ENCODE measurements at regions not wholly inside any gene's neighbourhood (a gene's known extent, or its start where the extent isn't known, plus 50 kb on each side); places are given as distances from the start of the nearest gene placed in this dataset.
"Not testable (repeated sequence)": the region's sequence is repeated elsewhere in the genome, so short reads cannot be mapped to it uniquely, and the experiment has no call there.

DNA sequence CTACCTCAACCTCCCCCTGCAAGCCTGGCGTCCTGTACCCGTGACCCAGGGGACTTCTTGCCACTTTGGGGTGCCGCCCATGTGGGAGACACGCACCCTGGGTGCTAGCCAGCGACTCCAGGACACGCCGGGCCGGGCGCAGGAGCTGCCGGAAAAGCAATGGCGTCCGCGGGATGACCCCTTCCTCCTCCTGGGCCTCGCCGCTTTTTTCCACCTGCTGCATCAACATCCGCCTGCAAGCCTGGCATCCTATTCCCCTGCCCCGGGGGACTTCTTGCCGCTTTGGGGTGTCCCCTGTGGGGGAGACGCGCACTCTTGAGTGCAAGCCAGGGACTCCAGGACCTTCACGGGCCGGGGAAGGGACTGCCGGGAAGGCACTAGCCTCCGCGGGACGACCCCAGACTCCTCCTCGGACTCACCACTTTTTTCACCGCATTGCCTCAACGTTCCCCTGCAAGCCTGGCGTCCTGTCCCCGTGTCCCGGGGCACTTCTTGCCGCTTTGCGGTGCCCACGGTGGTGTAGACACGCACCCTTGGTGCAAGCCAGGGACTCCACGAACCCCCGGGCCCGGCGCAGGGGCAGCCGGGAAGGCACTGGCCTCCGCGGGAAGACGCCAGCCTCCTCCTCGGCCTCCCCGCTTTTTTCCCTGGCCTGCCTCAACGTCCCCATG, 237.8 kb downstream of the TUBA3C start:
- Histone ChIP-seq H3K9me3 (replicated peaks; ENCODE audit: control insufficient read depth, low read depth, low read length) (peaks cover 44% of the 10 kb centered on the region), H3K4me3 (ENCODE audit: low read length) (no peak overlapping the region), H3K36me3 (ENCODE audit: control insufficient read depth, insufficient read depth, low read length) (no peaks in the 10 kb centered on the region), H3K4me1 (ENCODE audit: control insufficient read depth, insufficient read depth, low read length) (no peaks in the 10 kb centered on the region), H3K27me3 (ENCODE audit: control insufficient read depth, insufficient read depth, low read length) (no peaks in the 10 kb centered on the region), H3K27ac (ENCODE audit: low read length) (no peak overlapping the region)
- 87% methylated on average over 46 of the region's 47 CpGs for WGBS (ENCODE audit: insufficient coverage)
- no peak for DNase-seq

DNA sequence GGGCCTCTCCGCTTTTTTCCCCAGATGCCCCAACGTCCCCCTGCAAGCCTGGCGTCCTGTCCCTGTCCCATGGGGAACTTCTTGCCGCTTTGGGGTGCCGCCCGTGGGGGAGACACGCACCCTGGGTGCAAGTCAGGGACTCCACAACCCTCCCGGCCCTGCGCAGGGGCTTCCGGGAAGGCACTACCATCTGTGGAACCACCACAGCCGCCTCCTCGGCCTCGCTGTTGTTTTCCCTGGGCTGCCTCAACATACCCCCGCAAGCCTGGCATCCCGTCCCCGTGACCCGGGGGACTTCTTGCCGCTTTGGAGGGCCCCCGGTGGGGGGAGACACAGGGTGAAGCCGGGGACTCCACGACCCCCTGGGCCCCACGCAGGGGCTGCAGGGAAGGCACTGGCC, 238.4 kb downstream of the TUBA3C start:
- Histone ChIP-seq H3K36me3 (ENCODE audit: control insufficient read depth, insufficient read depth, low read length) (no peaks in the 10 kb centered on the region), H3K4me3 (ENCODE audit: low read length) (no peak overlapping the region), H3K9me3 (replicated peaks; ENCODE audit: control insufficient read depth, low read depth, low read length) (peaks cover 41% of the 10 kb centered on the region), H3K27ac (ENCODE audit: low read length) (no peak overlapping the region), H3K4me1 (ENCODE audit: control insufficient read depth, insufficient read depth, low read length) (no peaks in the 10 kb centered on the region), H3K27me3 (ENCODE audit: control insufficient read depth, insufficient read depth, low read length) (no peaks in the 10 kb centered on the region)
- DNase-seq: no peak
- WGBS (ENCODE audit: insufficient coverage): 94% methylated on average over 17 of the region's 22 CpGs

DNA sequence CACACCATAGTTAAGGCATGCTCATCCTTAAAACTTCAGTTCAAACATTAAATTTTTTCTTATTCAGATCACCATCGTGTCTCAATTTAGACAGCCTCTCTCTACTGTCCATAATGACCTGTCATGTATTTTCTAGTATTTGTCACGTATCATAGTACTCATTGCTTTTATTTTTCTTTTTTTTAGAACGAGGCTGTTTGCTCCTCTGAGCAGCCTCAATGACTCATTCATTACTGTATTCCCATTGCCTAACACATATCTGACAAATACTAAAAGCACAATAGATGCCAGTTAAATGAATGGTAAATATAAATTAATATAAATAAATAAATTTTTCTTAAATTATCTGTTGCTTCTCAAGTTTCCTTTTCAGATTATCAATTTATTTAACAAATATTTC, 245.5 kb downstream of the TUBA3C start:
- Histone ChIP-seq H3K36me3 (ENCODE audit: control insufficient read depth, insufficient read depth, low read length) (no peaks in the 10 kb centered on the region), H3K4me1 (ENCODE audit: control insufficient read depth, insufficient read depth, low read length) (no peaks in the 10 kb centered on the region), H3K27ac (ENCODE audit: low read length) (no peak overlapping the region), H3K9me3 (replicated peaks; ENCODE audit: control insufficient read depth, low read depth, low read length) (peaks cover 14% of the 10 kb centered on the region), H3K27me3 (ENCODE audit: control insufficient read depth, insufficient read depth, low read length) (no peaks in the 10 kb centered on the region), H3K4me3 (ENCODE audit: low read length) (no peak overlapping the region)
- WGBS (ENCODE audit: insufficient coverage): 43% methylated on average over 1 of the region's 3 CpGs
- DNase-seq: no peak

DNA sequence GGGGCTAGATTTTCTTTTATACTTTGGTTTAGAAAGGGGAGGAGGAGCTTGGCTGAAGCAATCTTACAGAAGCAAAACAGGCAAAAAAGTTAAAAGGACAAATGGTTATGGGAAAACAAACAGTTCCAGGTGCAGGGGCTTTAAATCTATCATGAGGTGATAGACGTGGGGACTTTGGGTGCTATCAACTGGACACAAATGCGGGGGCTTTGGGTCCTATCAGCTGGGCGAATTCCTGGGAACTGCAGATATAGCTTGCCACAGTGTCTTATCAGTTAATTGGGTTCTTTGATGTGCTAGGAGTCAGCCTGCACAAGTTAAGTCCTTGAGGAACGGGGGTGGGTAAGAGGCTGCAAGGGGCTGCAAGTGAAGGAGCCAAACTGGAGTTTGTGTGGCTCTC, 260.6 kb downstream of the TUBA3C start:
- 84% methylated on average over 4 of the region's 4 CpGs for WGBS (ENCODE audit: insufficient coverage)
- H3K4me1 ChIP-seq (ENCODE audit: control insufficient read depth, insufficient read depth, low read length): no peaks in the 10 kb centered on the region
- H3K9me3 ChIP-seq (replicated peaks; ENCODE audit: control insufficient read depth, low read depth, low read length): peaks cover 7% of the 10 kb centered on the region
- no peak for DNase-seq
- H3K4me3 ChIP-seq (ENCODE audit: low read length): no peak overlapping the region
- no peaks in the 10 kb centered on the region for H3K36me3 ChIP-seq (ENCODE audit: control insufficient read depth, insufficient read depth, low read length)
- no peaks in the 10 kb centered on the region for H3K27me3 ChIP-seq (ENCODE audit: control insufficient read depth, insufficient read depth, low read length)
- H3K27ac ChIP-seq (ENCODE audit: low read length): no peak overlapping the region

DNA sequence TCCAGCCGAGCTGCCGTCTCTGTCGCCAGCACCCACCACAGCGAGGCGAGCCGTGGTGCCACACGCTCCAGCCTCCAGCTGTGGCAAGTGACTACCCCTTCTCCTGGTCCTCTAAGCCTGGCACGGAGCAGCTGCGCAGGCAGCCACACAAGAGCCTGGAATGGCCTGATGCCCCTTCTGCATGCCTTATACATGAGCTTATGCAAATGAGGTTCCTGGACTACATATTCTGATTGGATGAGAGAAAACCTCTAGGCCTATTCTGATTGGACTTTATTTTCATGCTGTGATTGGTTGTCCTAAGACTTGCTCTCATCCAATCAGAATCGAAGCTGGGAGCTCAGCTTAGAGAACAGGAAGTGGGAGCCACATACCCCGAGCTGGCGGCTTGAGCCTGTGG, 276.5 kb downstream of the TUBA3C start:
- 84% methylated on average over 3 of the region's 12 CpGs for WGBS (ENCODE audit: insufficient coverage)
- H3K4me3 ChIP-seq (ENCODE audit: low read length); H3K27ac ChIP-seq (ENCODE audit: low read length); H3K27me3 ChIP-seq (ENCODE audit: control insufficient read depth, insufficient read depth, low read length); H3K4me1 ChIP-seq (ENCODE audit: control insufficient read depth, insufficient read depth, low read length); H3K36me3 ChIP-seq (ENCODE audit: control insufficient read depth, insufficient read depth, low read length); DNase-seq: not testable (repeated sequence)
- peaks cover 15% of the 10 kb centered on the region for H3K9me3 ChIP-seq (replicated peaks; ENCODE audit: control insufficient read depth, low read depth, low read length)

DNA sequence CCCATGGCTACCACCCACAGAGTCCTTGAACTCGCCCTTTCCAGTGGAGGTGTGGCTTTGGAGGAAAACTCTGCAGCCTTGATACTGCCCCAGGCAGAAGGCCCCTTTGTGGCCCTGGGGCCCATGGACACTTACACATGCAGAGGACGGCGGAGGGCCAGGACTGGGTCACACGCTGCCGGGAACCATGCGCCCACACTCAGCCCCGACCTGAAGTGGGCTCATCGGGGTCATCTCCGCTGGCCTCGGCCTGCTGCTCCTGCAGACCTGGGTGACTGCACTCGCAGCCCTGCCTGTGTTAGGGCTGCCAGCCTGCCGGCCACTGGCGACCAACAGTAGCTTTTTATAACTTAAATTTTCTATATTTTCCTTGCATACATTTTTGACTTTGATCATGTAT, 286.2 kb downstream of the TUBA3C start:
- WGBS (ENCODE audit: insufficient coverage): 91% methylated on average over 10 of the region's 13 CpGs
- H3K4me1 ChIP-seq (ENCODE audit: control insufficient read depth, insufficient read depth, low read length); DNase-seq; H3K27ac ChIP-seq (ENCODE audit: low read length); H3K4me3 ChIP-seq (ENCODE audit: low read length); H3K36me3 ChIP-seq (ENCODE audit: control insufficient read depth, insufficient read depth, low read length); H3K27me3 ChIP-seq (ENCODE audit: control insufficient read depth, insufficient read depth, low read length): not testable (repeated sequence)
- peaks cover 14% of the 10 kb centered on the region for H3K9me3 ChIP-seq (replicated peaks; ENCODE audit: control insufficient read depth, low read depth, low read length)

DNA sequence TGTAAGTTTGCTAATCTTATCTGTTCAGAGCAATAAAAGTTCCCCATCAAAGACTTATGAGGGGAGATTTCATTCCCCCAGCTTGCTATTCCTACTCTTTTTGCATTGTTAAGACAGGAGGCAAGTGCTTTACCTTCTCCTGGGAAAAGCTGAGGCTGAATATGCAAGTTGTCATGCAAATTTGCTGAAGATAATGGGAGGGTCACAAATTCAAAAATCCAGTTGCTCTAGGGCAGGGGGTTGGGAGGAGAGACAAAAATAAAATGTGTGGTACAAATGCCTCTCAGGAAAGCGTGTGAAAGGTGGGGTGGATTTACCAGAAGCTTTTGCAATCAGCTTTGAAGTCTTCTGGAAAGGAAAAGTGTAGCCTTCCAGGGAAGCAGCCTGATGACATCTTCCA, 290.4 kb downstream of the TUBA3C start:
- no CpG with 5 or more reads among the region's 1 CpG for WGBS (ENCODE audit: insufficient coverage)
- not testable (repeated sequence) for H3K36me3 ChIP-seq (ENCODE audit: control insufficient read depth, insufficient read depth, low read length); H3K27me3 ChIP-seq (ENCODE audit: control insufficient read depth, insufficient read depth, low read length)

DNA sequence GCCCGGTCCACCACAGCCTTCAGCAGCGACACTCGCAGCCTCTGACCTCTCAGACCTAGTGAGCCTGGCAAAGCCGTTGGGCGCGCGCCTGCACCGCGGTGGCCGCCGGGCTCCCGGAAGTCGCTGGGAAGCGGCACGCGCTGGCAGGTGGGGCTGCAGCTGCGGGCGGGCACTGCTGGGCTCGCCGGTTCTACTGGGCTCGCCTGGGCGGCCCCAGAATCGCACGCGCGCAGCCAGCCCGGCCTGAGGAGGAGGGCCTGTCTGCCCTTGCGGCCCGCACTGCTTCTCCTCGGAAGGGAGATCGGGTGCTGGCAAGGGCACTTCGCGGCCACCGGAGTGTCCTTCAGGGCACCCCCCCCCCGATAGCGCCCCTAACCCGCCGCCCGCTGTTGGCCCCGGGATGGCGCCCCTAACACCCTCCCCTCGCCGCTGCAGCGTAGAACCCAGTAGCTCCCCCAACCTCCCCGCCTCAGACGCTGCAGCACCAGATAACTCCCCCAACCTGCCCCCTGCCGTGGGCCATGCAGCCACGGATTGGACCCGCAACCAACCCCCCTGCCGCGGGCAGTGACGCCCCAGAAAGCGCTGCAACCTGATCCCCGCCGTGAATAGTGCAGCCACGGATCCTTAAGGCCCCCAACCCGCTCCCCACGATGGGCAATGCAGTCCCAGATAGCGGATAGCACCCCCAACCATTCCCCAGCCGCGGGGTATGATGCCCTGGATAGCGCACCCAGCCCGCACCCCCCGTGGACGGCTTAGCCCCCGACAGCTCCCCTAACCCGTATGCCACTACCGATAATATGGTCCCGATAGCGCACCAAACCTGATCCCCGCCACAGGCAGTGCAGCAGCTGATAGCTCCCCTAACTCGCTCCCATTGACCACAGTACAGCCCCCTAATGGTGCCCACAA, 306.5 kb downstream of the TUBA3C start:
- not testable (repeated sequence) for H3K36me3 ChIP-seq (ENCODE audit: control insufficient read depth, insufficient read depth, low read length); H3K4me3 ChIP-seq (ENCODE audit: low read length); H3K4me1 ChIP-seq (ENCODE audit: control insufficient read depth, insufficient read depth, low read length); H3K27ac ChIP-seq (ENCODE audit: low read length); H3K27me3 ChIP-seq (ENCODE audit: control insufficient read depth, insufficient read depth, low read length); H3K9me3 ChIP-seq (replicated peaks; ENCODE audit: control insufficient read depth, low read depth, low read length); DNase-seq
- 48% methylated on average over 55 of the region's 72 CpGs for WGBS (ENCODE audit: insufficient coverage)

More for the DNA sequence above, 290.4 kb downstream of the TUBA3C start:
- not testable (repeated sequence) for H3K4me1 ChIP-seq (ENCODE audit: control insufficient read depth, insufficient read depth, low read length); H3K27ac ChIP-seq (ENCODE audit: low read length); H3K4me3 ChIP-seq (ENCODE audit: low read length); DNase-seq
- peaks cover 15% of the 10 kb centered on the region for H3K9me3 ChIP-seq (replicated peaks; ENCODE audit: control insufficient read depth, low read depth, low read length)

DNA sequence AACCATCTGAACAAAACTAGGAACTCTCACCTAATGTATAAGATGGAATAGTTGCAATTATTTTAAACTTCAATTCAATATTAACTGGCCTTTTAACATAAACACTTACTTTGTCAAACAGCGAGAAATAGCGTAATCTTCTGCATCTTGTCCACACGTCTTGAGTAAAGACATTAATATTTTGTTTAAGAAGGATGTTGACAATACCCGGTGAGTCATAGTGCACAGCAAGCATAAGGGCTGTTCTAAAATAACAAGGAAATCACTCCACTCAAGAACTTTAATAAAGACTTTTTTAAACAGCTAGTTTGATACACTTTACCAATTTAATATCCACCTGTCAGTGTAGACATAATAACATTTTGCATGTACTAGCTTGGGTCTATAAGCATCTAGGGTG, 311.1 kb downstream of the TUBA3C start:
- H3K4me1 ChIP-seq (ENCODE audit: control insufficient read depth, insufficient read depth, low read length); H3K27me3 ChIP-seq (ENCODE audit: control insufficient read depth, insufficient read depth, low read length); H3K4me3 ChIP-seq (ENCODE audit: low read length); DNase-seq; H3K9me3 ChIP-seq (replicated peaks; ENCODE audit: control insufficient read depth, low read depth, low read length); H3K36me3 ChIP-seq (ENCODE audit: control insufficient read depth, insufficient read depth, low read length); H3K27ac ChIP-seq (ENCODE audit: low read length): not testable (repeated sequence)
- no CpG with 5 or more reads among the region's 4 CpGs for WGBS (ENCODE audit: insufficient coverage)

DNA sequence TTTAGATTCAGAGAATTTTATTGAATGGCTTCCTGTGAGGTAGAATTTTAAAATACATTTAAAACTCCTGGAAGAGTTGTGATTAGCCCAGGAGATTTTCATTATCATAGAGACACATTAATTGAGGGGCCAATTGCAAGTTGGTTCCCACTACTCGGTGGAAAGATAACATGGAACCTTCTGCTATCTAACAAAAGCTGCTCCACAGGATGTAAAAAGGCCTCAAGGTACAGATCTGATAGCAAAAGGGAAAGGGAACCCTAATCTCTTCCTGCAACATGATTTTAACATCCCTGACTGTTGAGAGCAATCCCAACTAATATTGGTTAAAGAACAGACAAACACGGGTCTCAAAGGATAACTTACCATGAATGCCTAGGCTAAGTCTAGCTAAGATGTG, 312.3 kb downstream of the TUBA3C start:
- DNase-seq; H3K4me1 ChIP-seq (ENCODE audit: control insufficient read depth, insufficient read depth, low read length); H3K36me3 ChIP-seq (ENCODE audit: control insufficient read depth, insufficient read depth, low read length); H3K9me3 ChIP-seq (replicated peaks; ENCODE audit: control insufficient read depth, low read depth, low read length); H3K27ac ChIP-seq (ENCODE audit: low read length); H3K4me3 ChIP-seq (ENCODE audit: low read length); H3K27me3 ChIP-seq (ENCODE audit: control insufficient read depth, insufficient read depth, low read length): not testable (repeated sequence)
- WGBS (ENCODE audit: insufficient coverage): no CpG with 5 or more reads among the region's 2 CpGs
